MM.1S (cell line): ENCODE measurements at regions not wholly inside any gene's neighbourhood (a gene's known extent, or its start where the extent isn't known, plus 50 kb on each side); places are given as distances from the start of the nearest gene placed in this dataset.

Experiments
- DNase-seq: peaks from one replicate; pipeline ENCODE4 v3.0.0-alpha.2; 2015
- H2AFZ ChIP-seq: fragments of 300-600 bp; sonication (generic); 2 replicates; pipeline ENCODE4 v1.6.0; 2016; ENCODE audit warnings: antibody characterized with exemption, low read length
- H3F3A ChIP-seq: fragments of 300-600 bp; sonication (generic); 2 replicates; pipeline ENCODE4 v1.6.1; 2016; ENCODE audit warnings: mild to moderate bottlenecking, antibody characterized with exemption, low read length, moderate library complexity, mixed read lengths; ENCODE audit not compliant: insufficient read depth
- H3K27ac ChIP-seq: fragments of 300-600 bp; sonication (generic); 2 replicates; pipeline ENCODE4 v1.5.1; 2016; ENCODE audit warnings: mild to moderate bottlenecking, low read length
- H3K27me3 ChIP-seq: fragments of 300-600 bp; sonication (generic); replicated peaks from 2 replicates; pipeline ENCODE4 v1.6.0; 2016; ENCODE audit warnings: low read length; ENCODE audit not compliant: insufficient read depth
- H3K36me3 ChIP-seq: fragments of 300-600 bp; sonication (generic); replicated peaks from 2 replicates; pipeline ENCODE4 v1.6.1; 2016; ENCODE audit warnings: mild to moderate bottlenecking, low read length, mixed read lengths; ENCODE audit not compliant: insufficient read depth
- H3K4me1 ChIP-seq: fragments of 300-600 bp; sonication (generic); 2 replicates; pipeline ENCODE4 v1.6.1; 2016; ENCODE audit warnings: low read length, mixed read lengths
- H3K4me2 ChIP-seq: fragments of 300-600 bp; sonication (generic); 2 replicates; pipeline ENCODE4 v1.6.0; 2016; ENCODE audit warnings: low read depth, low read length
- H3K4me3 ChIP-seq: fragments of 300-600 bp; sonication (generic); 2 replicates; pipeline ENCODE4 v1.5.1; 2016; ENCODE audit warnings: low read length, mixed read lengths
- H3K79me2 ChIP-seq: fragments of 300-600 bp; sonication (generic); 2 replicates; pipeline ENCODE4 v1.6.1; 2016; ENCODE audit warnings: mixed run types, low read length, mixed read lengths
- H3K9ac ChIP-seq: fragments of 300-600 bp; sonication (generic); 2 replicates; pipeline ENCODE4 v1.6.1; 2016; ENCODE audit warnings: low read length, mixed read lengths
- H3K9me2 ChIP-seq: fragments of 300-600 bp; sonication (generic); replicated peaks from 2 replicates; pipeline ENCODE4 v1.6.1; 2016; ENCODE audit warnings: mild to moderate bottlenecking, low read length, mixed read lengths; ENCODE audit not compliant: insufficient read depth
- H3K9me3 ChIP-seq: fragments of 300-600 bp; sonication (generic); replicated peaks from 2 replicates; pipeline ENCODE4 v1.6.1; 2016; ENCODE audit warnings: mild to moderate bottlenecking, low read length, mixed read lengths; ENCODE audit not compliant: insufficient read depth
- H4K20me1 ChIP-seq: fragments of 300-600 bp; sonication (generic); 2 replicates; pipeline ENCODE4 v1.6.1; 2016; ENCODE audit warnings: mild to moderate bottlenecking, low read length, moderate library complexity, mixed read lengths; ENCODE audit not compliant: insufficient read depth
- CTCF ChIP-seq: fragments of 300-600 bp; sonication (generic); IDR thresholded peaks from 2 replicates; pipeline ENCODE4 v1.5.1; 2016; ENCODE audit warnings: antibody characterized with exemption, low read length, mixed read lengths
- EZH2 ChIP-seq: fragments of 300-600 bp; sonication (generic); optimal IDR thresholded peaks from 2 replicates; pipeline ENCODE3; 2017; ENCODE audit warnings: low read depth, mild to moderate bottlenecking, antibody characterized with exemption, low read length, mixed read lengths
- EZH2phosphoT487 ChIP-seq: fragments of 300-600 bp; sonication (generic); IDR thresholded peaks from 2 replicates; pipeline ENCODE4 v1.6.1; 2018; ENCODE audit warnings: antibody characterized with exemption, low read length

GRCh38 chr15:87433871-87434270 is 822.7 kb downstream of the NTRK3 start:
- no peak for TF ChIP-seq EZH2
- TF ChIP-seq EZH2phosphoT487: no peak
- TF ChIP-seq CTCF: no peak
- no peak overlapping the region for H3K27ac ChIP-seq
- H3K4me2 ChIP-seq: no peak overlapping the region
- no peaks in the 10 kb centered on the region for H3K27me3 ChIP-seq
- H3K4me3 ChIP-seq: no peak overlapping the region
- H3K4me1 ChIP-seq: no peaks in the 10 kb centered on the region
- H3K79me2 ChIP-seq: no peaks in the 10 kb centered on the region
- DNase-seq: no peak
- H3K9ac ChIP-seq: no peak overlapping the region
- no peaks in the 10 kb centered on the region for H3K9me3 ChIP-seq
- no peaks in the 10 kb centered on the region for H3K36me3 ChIP-seq
- H3K9me2 ChIP-seq: no peaks in the 10 kb centered on the region
- no peak overlapping the region for H2AFZ ChIP-seq
- no peaks in the 10 kb centered on the region for H4K20me1 ChIP-seq
- no peaks in the 10 kb centered on the region for H3F3A ChIP-seq

- no peak overlapping the region for H2AFZ ChIP-seq
- no peaks in the 10 kb centered on the region for H3K9me3 ChIP-seq
- H3K79me2 ChIP-seq: no peaks in the 10 kb centered on the region
- H4K20me1 ChIP-seq: no peaks in the 10 kb centered on the region
- no peak overlapping the region for H3K27ac ChIP-seq
- no peaks in the 10 kb centered on the region for H3F3A ChIP-seq
- H3K4me3 ChIP-seq: no peak overlapping the region
- no peak overlapping the region for H3K4me2 ChIP-seq
- no peak for DNase-seq
- H3K27me3 ChIP-seq: no peaks in the 10 kb centered on the region
- H3K9ac ChIP-seq: no peak overlapping the region
- no peak for TF ChIP-seq EZH2phosphoT487
- TF ChIP-seq EZH2: no peak
- no peak for TF ChIP-seq CTCF
- no peaks in the 10 kb centered on the region; the same call in 1 of the 2 replicates for H3K36me3 ChIP-seq
- H3K9me2 ChIP-seq: no peaks in the 10 kb centered on the region
- no peaks in the 10 kb centered on the region for H3K4me1 ChIP-seq
These were observed 826.8 kb downstream of the NTRK3 start for GRCh38 chr15:87429754-87430153.

GRCh38 chr15:87420017-87420416 is 836.5 kb downstream of the NTRK3 start:
- Histone ChIP-seq H3K4me1 (no peaks in the 10 kb centered on the region), H4K20me1 (no peaks in the 10 kb centered on the region), H3K79me2 (no peaks in the 10 kb centered on the region), H3F3A (no peaks in the 10 kb centered on the region), H3K4me3 (no peak overlapping the region), H3K27me3 (no peaks in the 10 kb centered on the region), H3K9me3 (no peaks in the 10 kb centered on the region), H3K4me2 (no peak overlapping the region), H3K9me2 (no peaks in the 10 kb centered on the region), H3K9ac (no peak overlapping the region), H3K36me3 (no peaks in the 10 kb centered on the region), H3K27ac (no peak overlapping the region), H2AFZ (no peak overlapping the region)
- DNase-seq: no peak
- TF ChIP-seq EZH2 (no peak), EZH2phosphoT487 (no peak), CTCF (no peak)

- DNase-seq: no peak
- Histone ChIP-seq H3K79me2 (no peaks in the 10 kb centered on the region), H3K9me2 (no peaks in the 10 kb centered on the region), H3K9me3 (no peaks in the 10 kb centered on the region), H3K9ac (no peak overlapping the region), H3F3A (no peaks in the 10 kb centered on the region), H3K4me1 (no peaks in the 10 kb centered on the region), H4K20me1 (no peaks in the 10 kb centered on the region), H3K36me3 (no peaks in the 10 kb centered on the region), H3K27me3 (no peaks in the 10 kb centered on the region), H3K27ac (no peak overlapping the region), H2AFZ (no peak overlapping the region), H3K4me2 (no peak overlapping the region), H3K4me3 (no peak overlapping the region)
- no peak for TF ChIP-seq CTCF
- no peak for TF ChIP-seq EZH2phosphoT487
- TF ChIP-seq EZH2: no peak
These were observed 837.2 kb downstream of the NTRK3 start for GRCh38 chr15:87419344-87419743.
